ENCODE measurements at regions not wholly inside any gene's neighbourhood (a gene's known extent, or its start where the extent isn't known, plus 50 kb on each side); places are given as distances from the start of the nearest gene placed in this dataset.

DNA sequence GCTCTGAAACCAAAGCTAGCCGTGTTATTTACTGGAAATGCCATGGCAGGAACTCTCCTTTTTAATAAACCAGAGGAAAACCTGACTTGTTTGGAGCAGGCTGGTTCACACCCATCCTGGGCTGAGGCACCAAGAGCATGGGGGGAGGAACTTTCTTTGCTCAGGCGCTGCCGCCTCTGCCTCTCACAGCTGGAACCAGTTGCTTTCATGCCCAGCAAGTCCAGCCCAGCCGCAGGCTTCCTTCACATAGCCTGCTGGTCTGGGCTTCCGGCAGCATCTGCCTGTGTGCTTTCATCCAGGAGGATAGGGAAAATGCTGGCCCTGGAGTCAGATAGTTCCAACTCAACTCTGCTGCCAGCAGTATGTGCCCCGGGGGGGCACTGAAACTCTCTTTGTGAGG is 88.1 kb upstream of the ASIC2 start:
- no peak overlapping the region for H3K27ac ChIP-seq
- no peaks in the 10 kb centered on the region for H3K27me3 ChIP-seq
- TF ChIP-seq, protein P1, sequence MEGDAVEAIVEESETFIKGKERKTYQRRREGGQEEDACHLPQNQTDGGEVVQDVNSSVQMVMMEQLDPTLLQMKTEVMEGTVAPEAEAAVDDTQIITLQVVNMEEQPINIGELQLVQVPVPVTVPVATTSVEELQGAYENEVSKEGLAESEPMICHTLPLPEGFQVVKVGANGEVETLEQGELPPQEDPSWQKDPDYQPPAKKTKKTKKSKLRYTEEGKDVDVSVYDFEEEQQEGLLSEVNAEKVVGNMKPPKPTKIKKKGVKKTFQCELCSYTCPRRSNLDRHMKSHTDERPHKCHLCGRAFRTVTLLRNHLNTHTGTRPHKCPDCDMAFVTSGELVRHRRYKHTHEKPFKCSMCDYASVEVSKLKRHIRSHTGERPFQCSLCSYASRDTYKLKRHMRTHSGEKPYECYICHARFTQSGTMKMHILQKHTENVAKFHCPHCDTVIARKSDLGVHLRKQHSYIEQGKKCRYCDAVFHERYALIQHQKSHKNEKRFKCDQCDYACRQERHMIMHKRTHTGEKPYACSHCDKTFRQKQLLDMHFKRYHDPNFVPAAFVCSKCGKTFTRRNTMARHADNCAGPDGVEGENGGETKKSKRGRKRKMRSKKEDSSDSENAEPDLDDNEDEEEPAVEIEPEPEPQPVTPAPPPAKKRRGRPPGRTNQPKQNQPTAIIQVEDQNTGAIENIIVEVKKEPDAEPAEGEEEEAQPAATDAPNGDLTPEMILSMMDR (IDR thresholded peaks at IDR 0.05), result no peak
- no peak for DNase-seq (ENCODE audit: low spot score)
- H3K4me3 ChIP-seq, result no peak overlapping the region
- no peaks in the 10 kb centered on the region for H3K9me3 ChIP-seq
- H3K36me3 ChIP-seq, result no peaks in the 10 kb centered on the region
- no peaks in the 10 kb centered on the region for H3K4me1 ChIP-seq

DNA sequence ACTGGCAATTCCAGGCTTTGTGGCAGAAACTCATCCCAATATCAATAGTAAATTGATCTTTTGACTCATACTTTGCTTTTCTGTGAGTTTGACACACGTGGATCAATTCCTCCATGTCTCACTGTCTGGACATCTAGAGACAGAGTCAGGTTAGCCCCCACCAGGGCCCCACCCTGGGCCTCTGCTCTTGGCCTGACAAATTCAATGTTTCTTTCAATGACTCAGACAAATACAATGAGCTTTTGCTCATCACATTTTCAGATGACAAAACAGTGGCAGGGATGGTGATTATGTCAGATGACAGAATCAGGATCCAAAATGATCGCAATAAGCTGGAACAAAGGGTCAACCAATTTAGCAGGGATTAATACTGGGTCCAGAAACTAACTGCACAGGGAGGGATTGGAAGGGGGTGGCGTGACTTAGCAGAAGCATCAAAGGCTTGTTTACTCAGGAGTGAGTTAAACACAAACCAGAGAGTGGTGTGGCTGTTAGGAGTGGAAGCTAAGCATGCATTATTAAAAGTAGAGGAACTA is 90.5 kb upstream of the ASIC2 start:
- Histone ChIP-seq H3K9me3 (no peaks in the 10 kb centered on the region), H3K36me3 (no peaks in the 10 kb centered on the region), H3K4me3 (no peak overlapping the region), H3K27ac (no peak overlapping the region), H3K27me3 (no peaks in the 10 kb centered on the region), H3K4me1 (no peaks in the 10 kb centered on the region)
- DNase-seq (ENCODE audit: low spot score), result no peak
- TF ChIP-seq, protein P1 (IDR thresholded peaks at IDR 0.05), result no peak

DNA sequence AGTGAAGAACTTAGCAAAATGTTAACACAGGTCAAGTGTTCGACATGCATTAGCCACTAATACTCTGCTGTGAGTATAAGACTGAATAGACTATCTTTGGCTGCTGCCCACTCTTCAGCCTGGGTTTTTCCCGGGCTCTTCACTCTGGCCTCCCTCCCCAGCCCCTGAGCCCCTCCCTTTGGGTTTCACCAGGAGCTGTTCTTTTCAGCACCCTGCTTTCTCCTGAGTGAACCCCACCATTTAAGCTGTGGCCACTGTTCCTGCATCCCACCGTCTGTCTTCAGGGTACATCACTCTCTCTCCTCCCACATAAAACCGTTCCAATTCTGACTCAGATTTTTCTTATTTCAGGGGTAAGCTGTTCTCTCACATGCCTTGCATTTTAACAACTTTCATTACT is 92.0 kb upstream of the ASIC2 start:
- no peak for DNase-seq (ENCODE audit: low spot score)
- H3K4me1 ChIP-seq, result no peaks in the 10 kb centered on the region
- no peaks in the 10 kb centered on the region for H3K27me3 ChIP-seq
- H3K4me3 ChIP-seq, result no peak overlapping the region
- TF ChIP-seq, protein P1 (IDR thresholded peaks at IDR 0.05), result no peak
- no peaks in the 10 kb centered on the region for H3K9me3 ChIP-seq
- no peaks in the 10 kb centered on the region for H3K36me3 ChIP-seq
- H3K27ac ChIP-seq, result no peak overlapping the region

DNA sequence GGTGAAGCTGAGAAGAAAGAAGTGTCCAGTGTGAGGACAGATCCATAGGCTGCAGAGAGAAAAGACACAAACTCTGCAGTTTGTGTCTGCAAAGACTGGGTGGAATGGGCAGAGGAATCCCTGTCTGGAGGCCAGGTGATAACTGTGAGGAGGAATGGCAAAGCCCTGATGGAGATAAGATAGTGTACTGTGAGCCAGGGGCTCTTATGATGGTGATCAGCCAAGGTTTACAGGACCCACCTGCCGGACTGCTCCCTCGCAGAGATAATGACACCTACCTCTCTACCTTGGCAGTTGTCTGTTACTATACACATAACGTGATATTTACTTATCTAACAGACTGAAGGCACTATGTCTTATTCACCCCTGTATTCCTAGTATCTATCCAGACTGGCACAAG is 92.6 kb upstream of the ASIC2 start:
- Histone ChIP-seq H3K9me3 (no peaks in the 10 kb centered on the region), H3K36me3 (no peaks in the 10 kb centered on the region), H3K4me3 (no peak overlapping the region), H3K27ac (no peak overlapping the region), H3K4me1 (no peaks in the 10 kb centered on the region), H3K27me3 (no peaks in the 10 kb centered on the region)
- TF ChIP-seq, protein P1 (IDR thresholded peaks at IDR 0.05), result no peak
- no peak for DNase-seq (ENCODE audit: low spot score)

DNA sequence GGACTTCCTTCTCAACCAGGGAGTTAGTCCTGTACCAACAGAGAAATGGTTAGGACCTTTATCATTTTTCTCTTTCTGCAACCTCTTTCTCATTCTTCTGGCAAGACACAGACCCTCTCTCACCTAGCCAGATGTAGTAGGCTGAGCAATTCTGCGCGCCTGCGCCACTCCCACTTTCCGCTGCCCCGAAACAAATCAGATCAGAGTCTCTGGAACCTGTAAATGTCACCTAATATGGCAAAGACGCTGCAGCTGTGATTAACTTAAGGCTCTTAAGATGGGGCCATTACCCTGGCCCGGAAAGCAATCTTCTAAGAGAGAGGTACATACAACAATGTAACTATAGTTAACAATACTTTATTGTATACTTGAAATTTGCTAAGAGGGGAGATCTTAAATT is 94.3 kb upstream of the ASIC2 start:
- Histone ChIP-seq H3K4me1 (no peaks in the 10 kb centered on the region), H3K36me3 (no peaks in the 10 kb centered on the region), H3K9me3 (no peaks in the 10 kb centered on the region), H3K27ac (no peak overlapping the region), H3K4me3 (no peak overlapping the region), H3K27me3 (no peaks in the 10 kb centered on the region)
- TF ChIP-seq, protein P1 (IDR thresholded peaks at IDR 0.05), result no peak
- DNase-seq (ENCODE audit: low spot score), result no peak

DNA sequence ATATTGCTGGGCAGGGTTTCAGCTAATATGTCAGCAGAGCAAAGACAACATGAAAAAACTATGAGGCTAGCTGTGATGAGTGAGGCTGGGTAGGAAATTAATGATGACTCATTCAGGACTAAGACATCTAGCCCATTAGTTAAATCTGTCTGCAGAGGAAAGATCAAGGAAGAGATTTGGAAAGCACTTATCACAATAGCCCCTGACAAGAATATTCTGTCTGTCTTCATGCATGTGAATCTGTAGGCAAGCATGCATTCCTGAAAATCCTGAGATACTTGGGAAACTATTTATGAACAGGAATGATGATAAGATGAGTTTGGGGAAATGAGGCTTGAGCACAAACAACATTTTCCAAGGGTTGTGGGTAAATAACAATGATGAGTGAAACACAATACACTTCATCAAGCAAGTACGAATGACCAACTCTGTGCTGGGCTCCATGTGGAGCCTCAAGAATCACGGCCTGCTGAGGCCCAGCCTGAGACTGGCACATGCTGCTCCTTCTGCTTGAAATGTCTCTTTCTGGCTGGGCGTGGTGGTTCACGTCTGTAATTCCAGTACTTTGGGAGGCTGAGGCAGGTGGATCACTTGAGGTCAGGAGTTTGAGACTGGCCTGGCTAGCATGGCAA is 96.5 kb upstream of the ASIC2 start:
- Histone ChIP-seq H3K9me3 (no peaks in the 10 kb centered on the region), H3K27me3 (no peaks in the 10 kb centered on the region), H3K36me3 (no peaks in the 10 kb centered on the region), H3K4me1 (no peaks in the 10 kb centered on the region), H3K27ac (no peak overlapping the region), H3K4me3 (no peak overlapping the region)
- DNase-seq (ENCODE audit: low spot score), result no peak
- TF ChIP-seq, protein P1 (IDR thresholded peaks at IDR 0.05), result no peak
